Stimulated activated CD8-positive, alpha-beta memory T cell treated with anti-CD3 and anti-CD28 coated beads, Interleukin-2, amount 100 ng/mL, for 1 hour (primary cell): ENCODE measurements at regions not wholly inside any gene's neighbourhood (a gene's known extent, or its start where the extent isn't known, plus 50 kb on each side); places are given as distances from the start of the nearest gene placed in this dataset.
"Not testable (repeated sequence)": the region's sequence is repeated elsewhere in the genome, so short reads cannot be mapped to it uniquely, and the experiment has no call there.

Experiments
- DNase-seq, 2 donors: peaks; one replicate each; pipeline ENCODE4 v3.0.0-alpha.2; 2020; ENCODE audit warnings: low read depth in 2 of 2

DNA sequence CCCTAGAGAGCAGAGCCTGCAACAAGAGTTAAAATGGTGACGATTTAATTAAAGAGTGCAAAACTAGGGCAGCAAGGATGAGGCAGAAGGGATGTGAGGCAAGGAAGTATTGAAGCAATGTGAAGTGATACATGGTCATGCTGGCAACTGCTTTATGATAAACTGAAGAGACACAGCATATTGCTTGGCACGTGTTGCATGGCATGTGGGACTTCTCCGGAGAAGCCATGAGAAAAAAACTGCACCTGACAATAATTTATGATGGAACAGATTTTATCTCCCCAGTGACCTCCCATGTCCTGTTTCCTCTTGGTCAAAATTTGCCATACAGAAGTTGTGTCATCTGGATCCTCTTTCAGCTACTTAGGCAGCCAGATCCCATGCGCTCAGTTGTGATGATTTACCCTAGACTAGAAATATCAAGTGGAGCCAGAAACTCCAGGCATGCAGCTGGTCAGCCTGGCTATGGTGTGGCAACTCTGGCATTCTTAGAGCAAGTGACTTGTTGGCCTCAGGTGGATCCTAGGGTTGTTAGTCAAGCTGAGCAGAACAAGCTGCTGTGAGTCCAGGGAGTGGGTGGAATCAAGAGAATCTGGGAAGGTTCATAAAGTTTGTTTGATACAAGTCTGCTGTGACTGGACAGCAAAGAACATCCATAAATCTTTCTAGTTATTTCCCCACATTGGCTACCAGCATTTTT lies 611.4 kb upstream of the USP24 start:
- no peak for DNase-seq

- no peak for DNase-seq
Observed at GRCh38 chr1:55825461-55825860, 610.3 kb upstream of the USP24 start.

GRCh38 chr1:55824251-55824640 lies 609.1 kb upstream of the USP24 start:
- no peak for DNase-seq

DNA sequence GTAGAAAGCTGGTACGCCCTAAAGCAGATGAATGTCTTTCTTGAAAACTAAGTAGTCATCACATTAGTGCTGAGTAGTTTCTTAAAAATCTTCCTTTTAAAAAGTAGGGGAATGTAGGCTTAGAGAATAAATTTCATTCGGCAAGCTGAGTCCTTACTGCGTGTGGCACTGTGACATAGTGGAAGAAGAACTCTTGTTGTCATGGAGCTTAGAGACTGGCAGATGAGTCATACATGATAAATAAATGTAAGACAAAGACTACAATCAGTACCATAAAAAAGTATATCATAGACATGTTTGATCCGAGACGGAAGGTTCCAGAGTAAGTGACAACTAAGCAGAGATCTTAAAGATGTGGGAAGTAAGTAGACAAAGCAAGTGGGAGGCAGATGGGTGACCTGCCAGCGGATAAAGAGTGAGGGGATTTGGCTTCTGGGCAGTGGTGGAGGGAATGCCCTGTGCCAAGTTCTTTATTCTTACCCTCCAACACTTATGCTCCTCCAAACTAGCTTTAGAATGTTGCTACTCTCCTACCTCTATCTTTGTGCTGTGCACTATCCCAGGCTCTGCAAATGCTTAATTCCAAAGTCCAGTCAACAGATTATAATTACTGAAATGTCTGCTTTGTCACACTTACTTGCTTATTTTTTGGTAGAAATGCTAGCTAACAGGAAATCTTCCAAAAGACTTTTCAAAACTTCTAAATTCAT lies 608.5 kb upstream of the USP24 start:
- DNase-seq, result no peak

- DNase-seq, result no peak
Observed at GRCh38 chr1:55822891-55823290, 607.7 kb upstream of the USP24 start.

GRCh38 chr1:55821234-55821633 lies 606.1 kb upstream of the USP24 start:
- DNase-seq, result no peak

DNA sequence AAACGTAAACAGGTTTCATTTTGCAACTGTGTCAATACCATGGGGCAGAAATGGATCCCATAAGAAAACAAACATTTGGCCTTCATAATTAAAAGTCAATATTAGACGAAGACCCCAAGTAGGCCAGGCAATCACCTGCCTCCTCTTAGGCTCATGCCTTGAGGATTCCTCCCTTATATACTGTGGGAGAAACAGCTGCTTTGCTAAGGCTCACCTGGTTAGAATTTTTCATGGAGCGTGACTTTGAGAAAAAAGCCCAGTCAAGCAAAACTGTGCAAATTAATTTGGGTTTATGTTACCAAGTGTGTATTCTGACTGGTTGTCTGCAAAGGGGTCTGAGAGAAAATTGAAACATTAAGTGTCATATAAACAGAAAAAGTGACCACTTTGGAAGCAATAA lies 605.3 kb upstream of the USP24 start:
- no peak for DNase-seq

DNA sequence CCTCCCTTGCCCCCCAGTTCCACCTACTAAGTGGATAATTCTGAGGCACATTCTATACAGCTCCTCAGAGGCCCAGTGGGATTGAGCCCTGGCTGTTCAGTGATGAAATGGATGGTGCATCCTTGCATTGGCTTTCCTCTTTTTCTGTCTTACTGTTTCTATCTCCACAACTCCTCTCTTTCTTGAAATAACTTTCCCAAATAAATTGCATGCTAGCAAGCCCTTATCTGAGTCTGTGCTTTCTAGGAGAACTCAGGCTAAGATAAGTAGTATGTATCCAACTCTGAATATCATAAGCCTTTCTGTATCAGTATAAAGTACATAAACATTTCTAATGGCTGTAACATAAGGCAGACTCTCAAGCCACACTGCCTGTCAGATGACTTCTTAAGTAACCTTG lies 603.8 kb upstream of the USP24 start:
- DNase-seq, result no peak

- no peak for DNase-seq
Observed at GRCh38 chr1:55816456-55817426, 601.6 kb upstream of the USP24 start.

DNA sequence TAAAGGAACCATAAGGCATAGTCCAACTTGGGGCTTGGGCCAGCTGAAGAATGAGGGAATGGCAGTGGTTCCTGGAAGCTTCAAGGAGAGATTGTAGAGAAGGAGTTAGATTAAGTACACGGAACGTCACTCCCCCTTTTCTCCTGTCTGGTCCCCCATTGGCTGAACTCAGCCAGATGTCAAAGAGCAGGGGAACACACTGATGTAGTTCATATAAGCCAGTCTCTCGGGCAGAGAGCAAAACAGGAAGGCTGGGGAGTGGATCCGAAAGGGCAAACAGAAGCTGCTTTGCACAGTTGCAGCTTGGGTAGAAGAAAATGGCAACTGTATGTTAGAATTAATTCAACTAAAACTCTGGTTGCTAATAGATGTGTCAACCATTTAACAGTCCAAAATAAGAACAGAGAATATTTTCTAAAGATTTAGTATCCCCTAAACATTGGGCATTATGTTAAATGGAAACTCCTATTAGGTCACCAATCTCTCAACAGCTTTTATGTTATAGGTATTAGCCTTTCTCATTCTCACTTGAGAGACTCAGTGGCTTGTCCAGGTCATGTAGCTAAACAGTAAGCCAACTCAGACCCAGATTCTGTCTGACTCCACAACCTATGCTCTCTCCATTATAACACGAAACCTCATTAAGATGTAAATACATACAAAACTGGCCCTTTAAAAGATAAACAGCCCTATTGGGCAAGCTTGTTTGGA lies 600.7 kb upstream of the USP24 start:
- no peak for DNase-seq

- no peak for DNase-seq
Observed at GRCh38 chr1:55814967-55815366, 599.8 kb upstream of the USP24 start.

GRCh38 chr1:55813618-55814017 lies 598.5 kb upstream of the USP24 start:
- no peak for DNase-seq

DNA sequence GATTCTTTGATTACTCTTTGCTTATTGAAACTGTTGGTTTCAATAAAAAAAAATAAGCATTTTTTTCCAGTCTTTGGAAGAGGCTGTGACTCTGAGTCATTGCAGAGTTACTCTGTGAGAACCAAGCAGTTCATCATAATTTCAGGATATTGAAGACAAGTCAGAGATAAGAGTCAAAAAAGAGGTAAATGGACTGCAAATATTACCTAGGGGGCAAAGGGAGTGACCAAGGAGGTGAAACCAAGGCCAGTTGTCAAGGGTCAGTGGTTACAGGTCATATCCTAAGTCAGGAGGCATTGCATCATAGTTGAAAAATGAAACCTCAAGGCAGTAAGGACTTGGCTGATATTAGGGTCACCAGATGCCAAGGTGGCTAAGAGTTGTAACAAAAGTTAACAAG lies 597.1 kb upstream of the USP24 start:
- DNase-seq, result no peak

- DNase-seq, result no peak
Observed at GRCh38 chr1:55808263-55808662, 593.1 kb upstream of the USP24 start.

DNA sequence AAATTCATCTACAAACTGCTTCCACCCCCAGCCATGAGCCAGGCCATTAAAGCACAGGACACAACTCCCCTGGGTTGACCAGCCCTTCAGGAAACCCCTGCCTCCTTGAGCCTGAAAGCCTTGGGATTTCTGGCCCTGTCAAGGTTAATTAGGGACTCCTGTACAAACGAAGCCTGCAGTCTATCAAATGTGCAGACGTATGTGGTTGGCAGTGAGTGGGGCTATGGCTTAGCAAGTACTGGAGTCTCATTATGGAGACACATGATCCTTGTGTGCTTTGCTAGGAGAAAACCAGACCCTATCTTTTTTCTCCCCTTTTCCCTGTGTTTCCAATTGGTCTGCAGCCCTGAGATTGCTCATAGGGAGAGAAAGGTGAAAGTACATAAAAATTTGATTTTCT lies 588.3 kb upstream of the USP24 start:
- DNase-seq, result no peak

DNA sequence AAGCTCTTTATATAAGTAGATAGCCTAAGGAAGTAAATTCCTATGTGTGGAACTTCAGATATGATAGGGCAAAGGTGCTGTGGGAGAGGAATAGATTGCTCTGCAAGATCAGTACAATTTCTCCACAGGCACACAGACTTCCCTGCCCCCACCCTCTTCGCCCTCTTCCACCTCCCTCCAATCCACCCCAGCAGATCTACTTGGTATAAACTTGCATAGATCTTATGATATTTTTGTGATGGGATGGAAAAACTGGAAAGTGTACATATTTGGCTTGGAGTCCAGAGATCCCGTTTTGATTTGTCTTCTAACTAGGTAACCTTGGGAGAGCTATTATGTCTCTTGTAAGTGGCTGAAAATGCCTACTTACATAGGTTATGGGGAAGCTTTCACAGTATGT lies 586.3 kb upstream of the USP24 start:
- DNase-seq, result no peak

DNA sequence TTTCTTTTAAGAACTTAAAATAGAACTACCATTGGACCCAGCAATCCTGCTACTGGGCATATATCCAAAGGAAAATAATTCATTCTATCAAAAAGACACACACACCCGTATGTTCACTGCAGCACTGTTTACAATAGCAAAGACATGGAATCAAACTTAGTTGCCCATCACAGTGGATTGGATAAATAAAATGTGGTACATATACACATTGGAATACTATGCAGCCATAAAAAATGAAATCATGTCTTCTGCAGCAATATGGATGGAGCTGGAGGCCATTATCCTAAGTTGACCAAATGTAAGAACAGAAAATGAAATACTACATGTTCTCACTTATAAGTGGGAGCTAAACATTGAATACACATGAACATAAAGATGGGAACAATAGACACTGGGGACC lies 585.3 kb upstream of the USP24 start:
- DNase-seq, result no peak

GRCh38 chr1:55793856-55794255 lies 578.7 kb upstream of the USP24 start:
- DNase-seq, result no peak

- DNase-seq, result no peak
Observed at GRCh38 chr1:55792870-55793269, 577.7 kb upstream of the USP24 start.

- no peak for DNase-seq
Observed at GRCh38 chr1:55789466-55789865, 574.3 kb upstream of the USP24 start.

- DNase-seq, result no peak
Observed at GRCh38 chr1:55786396-55786795, 571.2 kb upstream of the USP24 start.

GRCh38 chr1:55784941-55785450 lies 569.8 kb upstream of the USP24 start:
- not testable (repeated sequence) for DNase-seq
